Parathyroid adenoma (tissue), 2 donors: ENCODE measurements at regions not wholly inside any gene's neighbourhood (a gene's known extent, or its start where the extent isn't known, plus 50 kb on each side); places are given as distances from the start of the nearest gene placed in this dataset.

ENCODE experiments used
- H2AFZ ChIP-seq: fragments of 300-600 bp; sonication (generic); one replicate; pipeline ENCODE4 v1.7.0; 2017; ENCODE audit warnings: antibody characterized with exemption, mild to moderate bottlenecking
- H3K27ac ChIP-seq: fragments of 300-600 bp; sonication (generic); one replicate; pipeline ENCODE4 v1.7.0; 2017
- H3K27me3 ChIP-seq: fragments of 300-600 bp; sonication (generic); one replicate; pipeline ENCODE4 v1.7.0; 2017; ENCODE audit warnings: low read length; ENCODE audit not compliant: control insufficient read depth, insufficient read depth
- H3K36me3 ChIP-seq: fragments of 300-600 bp; sonication (generic); one replicate; pipeline ENCODE4 v1.7.0; 2017; ENCODE audit warnings: low read length; ENCODE audit not compliant: control insufficient read depth, insufficient read depth
- H3K4me1 ChIP-seq: fragments of 300-600 bp; sonication (generic); one replicate; pipeline ENCODE4 v1.7.0; 2017; ENCODE audit warnings: control low read depth
- H3K4me2 ChIP-seq: fragments of 300-600 bp; sonication (generic); one replicate; pipeline ENCODE4 v1.7.0; 2017; ENCODE audit warnings: low read length
- H3K4me3 ChIP-seq: fragments of 300-600 bp; sonication (generic); one replicate; pipeline ENCODE4 v1.7.0; 2017; ENCODE audit warnings: low read depth, low read length
- H3K79me2 ChIP-seq: fragments of 300-600 bp; sonication (generic); one replicate; pipeline ENCODE4 v1.7.0; 2017; ENCODE audit warnings: control low read depth
- H3K9ac ChIP-seq: fragments of 300-600 bp; sonication (generic); one replicate; pipeline ENCODE4 v1.7.0; 2017; ENCODE audit warnings: mild to moderate bottlenecking
- H3K9me3 ChIP-seq: fragments of 300-600 bp; sonication (generic); one replicate; pipeline ENCODE4 v1.7.0; 2017; ENCODE audit warnings: low read length; ENCODE audit not compliant: control insufficient read depth
- TF ChIP-seq, protein P1 (sequence below): fragments of 300-600 bp; sonication (generic); IDR thresholded peaks from one replicate; pipeline ENCODE4 v1.7.0; 2017; ENCODE audit warnings: antibody characterized with exemption, mild to moderate bottlenecking
- donor health status: primary hyperparathyroidism.

DNA sequence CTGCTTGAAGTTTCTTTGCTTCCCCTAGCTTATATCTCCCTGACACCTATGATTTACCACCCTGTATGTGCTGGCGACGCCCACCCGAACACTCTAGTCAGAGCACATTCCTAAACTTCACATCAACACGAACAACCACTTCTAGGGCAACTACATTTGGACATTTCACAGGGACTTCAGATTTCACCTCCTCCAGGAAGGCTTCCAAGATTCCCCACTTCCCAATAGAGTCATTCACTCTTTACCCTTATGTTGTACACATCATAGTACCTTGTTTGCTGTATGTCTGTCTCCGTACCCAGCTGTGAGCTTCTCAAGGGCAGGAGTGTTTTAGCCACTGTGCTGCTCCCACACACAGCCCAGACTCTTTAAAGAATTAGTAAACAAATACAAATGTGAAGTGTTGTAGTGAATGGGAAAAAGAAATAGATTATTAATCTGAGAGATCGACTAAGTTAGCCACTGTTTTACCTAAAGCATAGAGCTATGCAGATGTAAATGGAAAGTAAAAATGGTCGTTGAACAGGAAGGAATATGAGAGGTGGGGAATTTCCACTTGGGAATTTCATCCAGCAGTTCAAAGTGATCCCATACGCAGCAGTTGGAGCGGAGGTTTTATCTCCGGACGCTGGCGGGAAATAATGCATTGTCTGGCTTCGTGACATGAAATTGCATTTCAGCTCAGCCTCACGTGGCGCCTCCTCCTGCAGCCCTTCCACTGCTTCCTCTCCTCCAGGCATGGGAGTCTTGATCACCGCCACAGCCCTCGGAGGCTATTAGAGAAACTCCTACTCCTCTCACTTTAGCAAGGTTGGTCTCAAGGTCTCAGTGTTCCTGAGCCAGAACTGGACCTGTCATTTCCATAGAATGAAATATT, 233.4 kb upstream of the COPS8 start:
- no peaks in the 10 kb centered on the region for H3K36me3 ChIP-seq
- no peak overlapping the region for H3K4me2 ChIP-seq
- no peaks in the 10 kb centered on the region for H3K9me3 ChIP-seq
- no peak overlapping the region for H2AFZ ChIP-seq
- H3K79me2 ChIP-seq, result no peaks in the 10 kb centered on the region
- no peak overlapping the region for H3K27ac ChIP-seq
- no peak overlapping the region for H3K4me3 ChIP-seq
- no peaks in the 10 kb centered on the region for H3K27me3 ChIP-seq
- no peaks in the 10 kb centered on the region for H3K4me1 ChIP-seq
- TF ChIP-seq, protein P1, sequence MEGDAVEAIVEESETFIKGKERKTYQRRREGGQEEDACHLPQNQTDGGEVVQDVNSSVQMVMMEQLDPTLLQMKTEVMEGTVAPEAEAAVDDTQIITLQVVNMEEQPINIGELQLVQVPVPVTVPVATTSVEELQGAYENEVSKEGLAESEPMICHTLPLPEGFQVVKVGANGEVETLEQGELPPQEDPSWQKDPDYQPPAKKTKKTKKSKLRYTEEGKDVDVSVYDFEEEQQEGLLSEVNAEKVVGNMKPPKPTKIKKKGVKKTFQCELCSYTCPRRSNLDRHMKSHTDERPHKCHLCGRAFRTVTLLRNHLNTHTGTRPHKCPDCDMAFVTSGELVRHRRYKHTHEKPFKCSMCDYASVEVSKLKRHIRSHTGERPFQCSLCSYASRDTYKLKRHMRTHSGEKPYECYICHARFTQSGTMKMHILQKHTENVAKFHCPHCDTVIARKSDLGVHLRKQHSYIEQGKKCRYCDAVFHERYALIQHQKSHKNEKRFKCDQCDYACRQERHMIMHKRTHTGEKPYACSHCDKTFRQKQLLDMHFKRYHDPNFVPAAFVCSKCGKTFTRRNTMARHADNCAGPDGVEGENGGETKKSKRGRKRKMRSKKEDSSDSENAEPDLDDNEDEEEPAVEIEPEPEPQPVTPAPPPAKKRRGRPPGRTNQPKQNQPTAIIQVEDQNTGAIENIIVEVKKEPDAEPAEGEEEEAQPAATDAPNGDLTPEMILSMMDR, result no peak
- H3K9ac ChIP-seq, result no peak overlapping the region

DNA sequence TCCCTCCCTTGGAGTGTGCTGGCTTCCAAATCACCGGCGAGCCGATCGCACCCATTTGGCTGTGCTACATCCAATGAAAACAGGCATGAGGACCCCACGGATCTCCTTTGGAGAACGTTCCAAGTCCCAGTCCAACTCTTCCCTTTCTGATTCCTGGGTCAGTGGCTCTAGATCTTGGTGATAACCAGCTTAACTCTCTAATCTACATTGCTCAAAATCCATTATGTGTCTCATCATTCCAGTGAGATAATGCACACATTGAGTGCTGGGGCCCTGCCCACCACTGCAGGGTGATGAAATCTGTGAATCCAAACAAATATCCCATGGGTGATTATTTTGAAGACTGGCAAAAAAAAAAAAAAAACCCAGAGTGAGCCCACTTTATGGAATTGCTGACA, 232.7 kb upstream of the COPS8 start:
- H3K27ac ChIP-seq, result no peak overlapping the region
- TF ChIP-seq, protein P1, result no peak

DNA sequence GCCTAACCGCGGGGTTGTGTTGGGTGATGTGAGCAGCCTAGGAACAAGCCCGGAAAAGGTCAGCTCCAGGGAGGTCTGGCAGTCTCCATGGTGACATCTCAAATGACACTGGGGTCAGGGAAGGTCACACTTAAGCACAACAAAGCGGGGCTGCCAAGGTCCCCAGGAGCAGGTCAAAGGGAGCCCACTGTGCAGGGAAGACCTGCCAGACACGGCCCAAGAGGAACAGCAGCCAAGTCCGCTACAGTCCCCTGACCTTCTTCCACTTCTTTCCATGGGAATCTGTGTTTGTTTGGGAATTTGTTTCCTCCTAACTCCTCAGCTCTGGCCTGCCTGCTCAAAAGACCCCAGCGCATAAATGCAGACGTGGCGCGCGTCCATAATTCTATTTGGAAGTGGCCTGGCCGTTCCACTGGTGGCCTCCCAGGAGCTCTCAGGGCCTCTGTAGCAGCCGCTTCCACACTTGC, 232.1 kb upstream of the COPS8 start:
- Histone ChIP-seq H3K79me2 (no peaks in the 10 kb centered on the region), H3K36me3 (no peaks in the 10 kb centered on the region), H3K9ac (no peak overlapping the region), H3K27me3 (no peaks in the 10 kb centered on the region), H3K9me3 (no peaks in the 10 kb centered on the region), H3K4me2 (no peak overlapping the region), H3K4me3 (no peak overlapping the region), H2AFZ (no peak overlapping the region), H3K27ac (no peak overlapping the region), H3K4me1 (no peaks in the 10 kb centered on the region)
- TF ChIP-seq, protein P1, result no peak

More for the DNA sequence above, 232.7 kb upstream of the COPS8 start:
- Histone ChIP-seq H3K9ac (no peak overlapping the region), H3K9me3 (no peaks in the 10 kb centered on the region), H3K4me1 (no peaks in the 10 kb centered on the region), H3K79me2 (no peaks in the 10 kb centered on the region), H3K27me3 (no peaks in the 10 kb centered on the region), H3K36me3 (no peaks in the 10 kb centered on the region), H3K4me3 (no peak overlapping the region), H2AFZ (no peak overlapping the region), H3K4me2 (no peak overlapping the region)

DNA sequence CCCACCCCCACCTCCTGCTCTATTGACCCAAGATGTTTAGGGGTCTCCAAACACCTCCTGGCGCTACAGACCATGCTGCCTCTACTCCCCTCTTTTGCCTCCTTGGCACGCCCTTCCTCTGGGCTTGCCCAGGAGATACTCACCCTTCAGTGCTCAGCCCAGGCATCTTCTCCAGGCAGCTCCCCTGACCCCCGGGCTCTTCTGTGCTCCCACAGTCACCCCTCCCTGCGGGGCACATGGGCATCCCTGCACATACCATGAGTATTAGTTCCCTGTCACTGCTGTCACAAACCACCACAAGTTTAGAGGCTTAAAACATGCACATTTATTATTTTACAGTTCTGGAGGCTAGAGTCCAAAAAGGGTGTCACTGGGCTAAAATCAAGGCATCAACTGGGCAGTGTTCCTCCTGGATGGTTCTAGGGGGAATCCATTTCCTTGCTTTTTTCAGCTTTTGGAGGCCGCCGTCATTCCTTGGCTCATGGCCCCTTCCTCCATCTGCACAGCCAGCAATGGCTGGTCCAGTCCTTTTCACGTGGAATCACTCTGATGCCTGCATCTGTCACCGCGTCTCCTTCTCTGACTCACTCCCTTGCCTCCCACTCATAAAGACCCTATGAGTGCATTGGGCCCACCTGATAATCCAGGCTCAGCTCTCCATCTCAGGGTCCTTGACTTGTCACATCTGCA, 230.4 kb upstream of the COPS8 start:
- no peak overlapping the region for H3K4me3 ChIP-seq

More for the DNA sequence above, 230.4 kb upstream of the COPS8 start:
- no peaks in the 10 kb centered on the region for H3K27me3 ChIP-seq
- H3K79me2 ChIP-seq, result no peaks in the 10 kb centered on the region
- no peak overlapping the region for H2AFZ ChIP-seq
- H3K4me1 ChIP-seq, result no peaks in the 10 kb centered on the region
- no peak overlapping the region for H3K4me2 ChIP-seq
- H3K9ac ChIP-seq, result no peak overlapping the region
- H3K9me3 ChIP-seq, result no peaks in the 10 kb centered on the region
- no peak overlapping the region for H3K27ac ChIP-seq
- H3K36me3 ChIP-seq, result no peaks in the 10 kb centered on the region
- TF ChIP-seq, protein P1, result no peak
